Heart right ventricle (tissue), 16 donors: ENCODE measurements at regions not wholly inside any gene's neighbourhood (a gene's known extent, or its start where the extent isn't known, plus 50 kb on each side); places are given as distances from the start of the nearest gene placed in this dataset.

Source experiments
- ATAC-seq, 8 donors: fragments of 200-7000 bp; cut with Tn5 transposase; one replicate each; pipeline ENCODE4 v1.9.1; 2020; ENCODE audit warnings: mild to moderate bottlenecking in 8 of 8, moderate library complexity in 8 of 8, moderate number of reproducible peaks in 1 of 8
- DNase-seq, 2 donors: peaks; one replicate each; pipeline ENCODE4 v3.0.0-alpha.2; 2020
- H3K27ac ChIP-seq, 10 donors: fragments of 200-600 bp; sonication (generic) in 2 of 10; one replicate each; pipeline versions ENCODE4 v1.5.0 to v1.8.0; 2020 to 2022; ENCODE audit warnings: mild to moderate bottlenecking in 3 of 10
- H3K27me3 ChIP-seq, 7 donors: fragments of 200-600 bp; one replicate each; pipeline ENCODE4 v1.8.0; 2021 to 2022; ENCODE audit warnings: mild to moderate bottlenecking in 2 of 7
- H3K36me3 ChIP-seq, 9 donors: fragments of 200-600 bp; sonication (generic) in 1 of 9; one replicate each; pipeline versions ENCODE4 v1.5.0 to v1.8.0; 2020 to 2022; ENCODE audit warnings: mild to moderate bottlenecking in 2 of 9
- H3K4me1 ChIP-seq, 9 donors: fragments of 200-600 bp; sonication (generic) in 1 of 9; one replicate each; pipeline versions ENCODE4 v1.5.0 to v1.8.0; 2020 to 2022; ENCODE audit warnings: mild to moderate bottlenecking in 4 of 9
- H3K4me3 ChIP-seq, 10 donors: fragments of 200-600 bp; sonication (generic) in 2 of 10; one replicate each; pipeline versions ENCODE4 v1.5.0 to v1.8.0; 2020 to 2022; ENCODE audit warnings: mild to moderate bottlenecking in 7 of 10, moderate library complexity in 2 of 10
- H3K9me3 ChIP-seq, 11 donors: fragments of 200-600 bp in 10 of 11; sonication (generic) in 2 of 11; one replicate each; pipeline versions ENCODE4 v1.5.0 to v1.8.0; 2013 to 2022; ENCODE audit warnings: mild to moderate bottlenecking in 2 of 11, control low read depth in 1 of 11, moderate library complexity in 1 of 11
- WGBS, 2 donors: extraction: QIAGEN DNeasy Blood & Tissue Kit; methylation state at CpG; one replicate each; pipeline ENCODE4 v1.1.7; 2013; ENCODE audit warnings: inconsistent platforms in 1 of 2; 5-methylcytosine and 5-hydroxymethylcytosine counted together
- intact Hi-C, 10 donors: fragments of 100-400 bp; cut with DNase I; formaldehyde crosslinking; loops; one replicate each; pipeline versions ENCODE4 v1.11.1 to v1.14.2; 2022
- TF ChIP-seq, protein P1 (sequence below), 9 donors: fragments of 200-600 bp; sonication (generic) in 2 of 9; IDR thresholded peaks; one replicate each; pipeline versions ENCODE4 v1.5.0 to v1.8.0; 2021 to 2022; ENCODE audit warnings: antibody characterized with exemption in 9 of 9, mild to moderate bottlenecking in 5 of 9, moderate library complexity in 1 of 9
- donor health status: Arrhythmogenic right ventricular cardiomyopathy.
- donor health status: ischemic (EF 13 %, LVEDD 7.1; RV severe dilation, severe dysfunction).
- donor health status: healthy with polysubstance abuse.
- donor health status: DM: no; HTN: yes; CAD: no.
- donor health status: DM: no; HTN: no; CAD: no.
- donor health status: ischemic (EF 25% LVEDD 6.9; RV normal size, moderate dysfunction).
- donor health status: ischemic (EF 25% LVEDD 5.7; RV mildly dilated, moderate dysfunction).
- donor health status: healthy.
- donor health status: DM: yes; HTN: yes; CAD: no.
- donor health status: Ischemic cardiomyopathy.
- donor health status: ischemic (EF 35%, LVEDD 5.7; RV mildly dilated, moderate dysfunction).
- donor health status: nonischemic (EF 11% LVEDD 7.7; RV severe dilation, severe dysfunction).
- donor health status: DM: yes; HTN: yes; CAD: no.
- donor health status: PGD.
- donor health status: ischemic (EF 29% LVEDD 5.4; RV normal size, mild dysfunction).
- donor health status: nonischemic (EF 23%, LVEDD 6.1; RV moderate dilation, normal function).

DNA sequence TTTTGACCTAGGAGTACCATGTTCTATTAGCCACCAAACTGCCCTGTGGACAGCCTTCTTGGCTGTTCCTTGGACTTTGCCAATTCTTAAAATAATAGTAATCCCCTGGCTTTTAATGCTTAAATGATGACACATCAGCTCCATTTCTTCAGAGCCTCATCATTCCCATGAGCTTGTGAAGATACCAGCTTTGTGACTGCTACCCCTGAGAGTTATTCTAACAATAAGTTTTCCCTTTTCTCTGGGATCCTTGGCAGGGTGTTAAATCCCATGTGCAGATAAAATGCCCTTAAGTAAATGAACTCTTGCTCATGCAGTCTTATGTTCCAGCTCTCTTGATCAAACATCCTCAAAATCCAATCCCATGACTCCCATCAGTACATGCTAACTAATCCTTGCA is 415.3 kb downstream of the CETN3 start:
- H3K9me3 ChIP-seq = no peaks in the 10 kb centered on the region
- DNase-seq (no peak), ATAC-seq (no peak)
- H3K27ac ChIP-seq = no peak overlapping the region
- intact Hi-C loops = loop anchor here in 1 of 10 donors (10.0 kb wide), 1 partner anchor 1259 kb away; no protein-coding TSS in a partner anchor
- H3K27me3 ChIP-seq = no peaks in the 10 kb centered on the region
- no peaks in the 10 kb centered on the region for H3K36me3 ChIP-seq
- no peak overlapping the region for H3K4me3 ChIP-seq
- TF ChIP-seq, protein P1, sequence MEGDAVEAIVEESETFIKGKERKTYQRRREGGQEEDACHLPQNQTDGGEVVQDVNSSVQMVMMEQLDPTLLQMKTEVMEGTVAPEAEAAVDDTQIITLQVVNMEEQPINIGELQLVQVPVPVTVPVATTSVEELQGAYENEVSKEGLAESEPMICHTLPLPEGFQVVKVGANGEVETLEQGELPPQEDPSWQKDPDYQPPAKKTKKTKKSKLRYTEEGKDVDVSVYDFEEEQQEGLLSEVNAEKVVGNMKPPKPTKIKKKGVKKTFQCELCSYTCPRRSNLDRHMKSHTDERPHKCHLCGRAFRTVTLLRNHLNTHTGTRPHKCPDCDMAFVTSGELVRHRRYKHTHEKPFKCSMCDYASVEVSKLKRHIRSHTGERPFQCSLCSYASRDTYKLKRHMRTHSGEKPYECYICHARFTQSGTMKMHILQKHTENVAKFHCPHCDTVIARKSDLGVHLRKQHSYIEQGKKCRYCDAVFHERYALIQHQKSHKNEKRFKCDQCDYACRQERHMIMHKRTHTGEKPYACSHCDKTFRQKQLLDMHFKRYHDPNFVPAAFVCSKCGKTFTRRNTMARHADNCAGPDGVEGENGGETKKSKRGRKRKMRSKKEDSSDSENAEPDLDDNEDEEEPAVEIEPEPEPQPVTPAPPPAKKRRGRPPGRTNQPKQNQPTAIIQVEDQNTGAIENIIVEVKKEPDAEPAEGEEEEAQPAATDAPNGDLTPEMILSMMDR (IDR thresholded peaks at IDR 0.05) = no peak
- H3K4me1 ChIP-seq = peaks cover 0 to 30% (median 12%) of the 10 kb centered on the region in 9 donors

DNA sequence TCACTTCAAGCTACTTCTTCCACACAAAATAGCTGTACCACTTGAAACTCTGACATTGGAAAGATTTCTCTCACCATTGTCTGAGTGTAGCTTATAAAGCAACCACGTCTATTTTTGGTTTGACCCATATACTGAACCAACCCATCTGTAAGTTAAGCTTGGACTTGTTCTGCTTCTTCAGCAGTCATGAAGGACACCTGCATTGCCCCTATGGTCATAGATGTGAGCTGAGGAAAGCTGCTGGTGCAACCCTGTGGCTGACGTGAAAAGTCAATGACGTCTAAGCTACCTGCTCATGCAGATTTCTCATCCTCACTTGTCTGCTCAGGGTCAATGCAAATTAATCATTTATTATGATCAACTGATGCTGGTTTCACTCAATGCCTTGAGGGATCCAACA is 417.4 kb downstream of the CETN3 start:
- 86 to 88% methylated on average over 3 of the region's 3 CpGs for WGBS, 2 donors
- Histone ChIP-seq H3K36me3 (no peaks in the 10 kb centered on the region), H3K27ac (no peak overlapping the region), H3K4me1 (peaks cover 3 to 40% (median 19%) of the 10 kb centered on the region in 9 donors), H3K27me3 (no peaks in the 10 kb centered on the region), H3K4me3 (no peak overlapping the region), H3K9me3 (no peaks in the 10 kb centered on the region)
- intact Hi-C loops = loop anchor here in 1 of 10 donors (10.0 kb wide), 1 partner anchor 1257 kb away; no protein-coding TSS in a partner anchor
- TF ChIP-seq, protein P1 (IDR thresholded peaks at IDR 0.05) = no peak
- DNase-seq = no peak
- no peak for ATAC-seq

DNA sequence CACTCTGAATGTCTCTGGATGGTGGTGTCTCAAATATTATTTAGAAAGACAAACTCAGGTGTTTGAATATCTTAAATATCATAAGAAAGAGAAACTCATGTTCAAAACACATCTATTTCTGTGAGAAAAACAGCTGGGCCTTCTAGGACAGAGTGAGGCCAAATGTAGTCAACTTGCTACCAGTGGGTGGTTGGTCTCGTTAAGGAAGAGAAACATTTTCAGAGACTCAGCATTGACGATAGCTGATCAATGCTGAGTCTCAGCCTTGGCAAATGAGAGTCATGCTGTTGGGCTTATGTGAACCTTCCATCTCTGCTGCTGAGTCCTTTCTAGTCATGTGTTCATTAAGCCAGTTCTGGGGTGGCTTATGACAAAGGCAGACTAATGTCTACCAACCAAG is 418.0 kb downstream of the CETN3 start:
- Histone ChIP-seq H3K27me3 (no peaks in the 10 kb centered on the region), H3K36me3 (no peaks in the 10 kb centered on the region), H3K4me1 (peaks cover 3 to 40% (median 19%) of the 10 kb centered on the region in 9 donors), H3K27ac (peak overlapping the region in 1 of 10 donors; percentile 82), H3K9me3 (no peaks in the 10 kb centered on the region), H3K4me3 (no peak overlapping the region)
- 98% methylated on average over 2 of the region's 2 CpGs for WGBS, 2 donors
- ATAC-seq = no peak
- TF ChIP-seq, protein P1 (IDR thresholded peaks at IDR 0.05) = no peak
- intact Hi-C loops = loop anchor here in 1 of 10 donors (10.0 kb wide), 1 partner anchor 1257 kb away; no protein-coding TSS in a partner anchor
- no peak for DNase-seq

DNA sequence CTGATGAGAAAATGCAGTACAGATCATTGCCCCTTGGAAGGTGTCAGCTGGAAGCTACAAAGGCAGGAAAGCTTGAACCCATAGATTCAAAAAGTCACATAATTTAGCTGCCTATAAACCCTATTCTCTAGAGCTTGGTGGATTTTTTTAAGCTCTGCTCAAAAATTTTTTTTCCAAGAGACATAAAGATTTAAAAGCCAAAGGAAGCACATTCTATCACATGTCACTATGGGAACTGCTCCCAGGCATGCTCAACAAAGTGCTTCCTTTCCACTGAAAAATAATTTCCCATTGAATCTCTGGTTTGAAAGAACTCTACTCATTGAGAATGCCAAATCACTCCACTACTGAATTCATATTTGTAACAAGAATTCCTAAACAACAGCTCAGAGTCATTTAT is 419.8 kb downstream of the CETN3 start:
- Histone ChIP-seq H3K4me1 (peaks cover 3 to 40% (median 19%) of the 10 kb centered on the region in 9 donors), H3K27me3 (no peaks in the 10 kb centered on the region), H3K9me3 (peaks cover 0 to 6% (median 0%) of the 10 kb centered on the region in 11 donors), H3K27ac (peak overlapping the region; percentile 15 to 88 (median 72)), H3K4me3 (no peak overlapping the region), H3K36me3 (no peaks in the 10 kb centered on the region)
- ATAC-seq = peak in 6 of 8 donors; percentile 9 to 40 (median 14)
- DNase-seq = no peak
- intact Hi-C loops = loop anchor here in 4 of 10 donors (5.0 to 10.0 kb wide), 5 partner anchors 52 to 1255 kb away; partner anchors contain the start of gene MEF2C (in 1 of the 4)
- TF ChIP-seq, protein P1 (IDR thresholded peaks at IDR 0.05) = no peak
